A549 (cell line): ENCODE measurements at regions not wholly inside any gene's neighbourhood (a gene's known extent, or its start where the extent isn't known, plus 50 kb on each side); places are given as distances from the start of the nearest gene placed in this dataset.

Source experiments
- ATAC-seq, 2 experiments: fragments of 200-7000 bp in 1 of 2; fragments of >200 bp in 1 of 2; cut with Nextera tagmentation in 1 of 2; cut with Tn5 transposase in 1 of 2; 3 replicates each; pipeline versions ENCODE4 v1.8.0 to v1.9.1; 2018 to 2020; ENCODE audit warnings: mild to moderate bottlenecking in 1 of 2, moderate library complexity in 1 of 2
- CTCF ChIA-PET: fragments of 300-600 bp; sonication (Branson Sonifier 250); formaldehyde crosslinking; extraction: SDS; loops from one replicate; lab custom pipeline; 2021; ENCODE audit warnings: antibody characterized with exemption, inconsistent platforms; lab: Yijun Ruan, JAX
- POLR2A ChIA-PET: fragments of 350-600 bp; formaldehyde crosslinking; extraction: SDS; loops from one replicate; lab custom pipeline; 2021; ENCODE audit warnings: antibody characterized with exemption, inconsistent platforms; lab: Yijun Ruan, JAX
- DNase-seq, 2 experiments: peaks; one replicate each; pipeline versions ENCODE4 v3.0.0 to v3.0.0-alpha.2; 2011 to 2016; ENCODE audit warnings: low read depth in 1 of 2, low spot score in 1 of 2
- FAIRE-seq: peaks from 2 replicates; lab custom pipeline; 2011; peaks lifted over from hg19 to GRCh38; lab: Jason Lieb, UNC
- H3K27ac ChIP-seq, 2 experiments: fragments of >200 bp; sonication (Bioruptor Twin); formaldehyde crosslinking; 3 replicates each; pipeline ENCODE4 v1.5.1; 2016 to 2017
- H3K4me1 ChIP-seq: fragments of >200 bp; sonication (Bioruptor Twin); formaldehyde crosslinking; 3 replicates; pipeline ENCODE4 v1.6.1; 2016
- H3K4me2 ChIP-seq: fragments of >200 bp; sonication (Bioruptor Twin); formaldehyde crosslinking; 3 replicates; pipeline ENCODE4 v1.6.1; 2016
- H3K4me3 ChIP-seq: fragments of >200 bp; sonication (Bioruptor Twin); formaldehyde crosslinking; 3 replicates; pipeline ENCODE4 v1.5.1; 2016
- H3K9me3 ChIP-seq: fragments of >200 bp; sonication (Bioruptor Twin); formaldehyde crosslinking; 3 replicates; pipeline ENCODE4 v1.6.1; 2016
- CBX2 ChIP-seq: fragments of 200-600 bp; sonication (generic); IDR thresholded peaks from 2 replicates; pipeline ENCODE4 v1.6.1; 2016; ENCODE audit warnings: low read depth, mild to moderate bottlenecking, borderline replicate concordance
- CBX8 ChIP-seq: fragments of 200-600 bp; sonication (generic); IDR thresholded peaks from 2 replicates; pipeline ENCODE4 v1.6.1; 2016
- CHD4 ChIP-seq: fragments of 200-600 bp; sonication (generic); IDR thresholded peaks from 2 replicates; pipeline ENCODE4 v1.6.1; 2016; ENCODE audit warnings: antibody characterized with exemption, mild to moderate bottlenecking, borderline replicate concordance
- ESRRA ChIP-seq: fragments of 150-350 bp; IDR thresholded peaks from 2 replicates; pipeline ENCODE4 v1.6.1; 2014; ENCODE audit warnings: mild to moderate bottlenecking, low read length, borderline replicate concordance
- FOSB ChIP-seq: fragments of 250-450 bp; sonication (Bioruptor Pico); IDR thresholded peaks from 2 replicates; pipeline ENCODE4 v1.5.0; 2020; ENCODE audit warnings: mild to moderate bottlenecking, moderate library complexity
- FOSL2 ChIP-seq, 2 experiments: fragments of 450-650 bp in 1 of 2; fragments of >200 bp in 1 of 2; sonication (Bioruptor Twin) in 1 of 2; formaldehyde crosslinking; IDR thresholded peaks; 2 replicates each; pipeline versions ENCODE4 v1.5.0 to v1.6.1; 2016 to 2020; ENCODE audit warnings: mild to moderate bottlenecking in 1 of 2, moderate library complexity in 1 of 2
- HDAC2 ChIP-seq: fragments of 200-600 bp; sonication (generic); IDR thresholded peaks from 2 replicates; pipeline ENCODE4 v1.6.1; 2016
- HEYL ChIP-seq: fragments of 250-450 bp; sonication (Bioruptor Pico); IDR thresholded peaks from 2 replicates; pipeline ENCODE4 v1.8.0; 2021; ENCODE audit warnings: mild to moderate bottlenecking, moderate library complexity
- HOXA7 ChIP-seq: fragments of 250-450 bp; sonication (Bioruptor Pico); IDR thresholded peaks from 2 replicates; pipeline ENCODE4 v1.5.0; 2020; ENCODE audit warnings: mild to moderate bottlenecking, moderate library complexity
- HOXB13 ChIP-seq: fragments of 250-450 bp; sonication (Bioruptor Pico); IDR thresholded peaks from 2 replicates; pipeline ENCODE4 v1.5.0; 2020; ENCODE audit warnings: low read depth, mild to moderate bottlenecking, moderate library complexity
- JUN ChIP-seq, 2 experiments: fragments of >200 bp; sonication (Bioruptor Twin); formaldehyde crosslinking; IDR thresholded peaks; 2 replicates in 1 of 2; 3 replicates in 1 of 2; pipeline ENCODE4 v1.6.1; 2016 to 2017
- KDM1A ChIP-seq: fragments of 200-600 bp; sonication (generic); IDR thresholded peaks from 2 replicates; pipeline ENCODE4 v1.6.1; 2016; ENCODE audit warnings: low read depth, mild to moderate bottlenecking
- MYC ChIP-seq: IDR thresholded peaks from 2 replicates; pipeline ENCODE4 v1.6.1; 2012; ENCODE audit warnings: mild to moderate bottlenecking, inconsistent platforms, low read length, improper control_type of control experiment, borderline replicate concordance
- POLR2AphosphoS2 ChIP-seq: conservative IDR thresholded peaks from 2 replicates; pipeline ENCODE4 v1.6.1; 2012; ENCODE audit warnings: low read length, improper control_type of control experiment, inconsistent platforms
- TFCP2L1 ChIP-seq: fragments of 250-450 bp; sonication (Bioruptor Pico); IDR thresholded peaks from 2 replicates; pipeline ENCODE4 v1.5.0; 2021; ENCODE audit warnings: mild to moderate bottlenecking
- TP53 ChIP-seq: fragments of 250-450 bp; sonication (Bioruptor Pico); IDR thresholded peaks from 2 replicates; pipeline ENCODE4 v1.5.0; 2021; ENCODE audit warnings: mild to moderate bottlenecking, moderate library complexity
- ZC3H11A ChIP-seq: fragments of 450-650 bp; IDR thresholded peaks from 2 replicates; pipeline ENCODE4 v1.6.1; 2014; ENCODE audit warnings: antibody characterized with exemption, mild to moderate bottlenecking
- ZFP36 ChIP-seq: fragments of 450-650 bp; IDR thresholded peaks from 2 replicates; pipeline ENCODE4 v1.6.1; 2014; ENCODE audit warnings: borderline replicate concordance; ENCODE audit not compliant: partially characterized antibody
- ZNF302 ChIP-seq: fragments of 250-450 bp; sonication (Bioruptor Pico); IDR thresholded peaks from 2 replicates; pipeline ENCODE4 v1.9.0; 2021; ENCODE audit warnings: inconsistent platforms, mild to moderate bottlenecking, moderate library complexity
- WGBS: methylation state at CpG from one replicate; pipeline ENCODE4 v1.1.6; 2017; ENCODE audit errors: missing lambda C conversion rate; 5-methylcytosine and 5-hydroxymethylcytosine counted together
- TF ChIP-seq, protein P1 (sequence below): fragments of 200-600 bp; sonication (generic); IDR thresholded peaks from 2 replicates; pipeline ENCODE4 v1.6.1; 2016; ENCODE audit warnings: antibody characterized with exemption, mild to moderate bottlenecking, moderate library complexity
- TF ChIP-seq, protein P2 (sequence below): IDR thresholded peaks from 2 replicates; pipeline ENCODE4 v1.6.1; 2012; ENCODE audit warnings: low read depth, borderline replicate concordance
- TF ChIP-seq, protein P3 (sequence below): fragments of >200 bp; sonication (Bioruptor Twin); formaldehyde crosslinking; IDR thresholded peaks from 3 replicates; pipeline ENCODE4 v1.6.1; 2016
- TF ChIP-seq, protein P4 (sequence below): fragments of >200 bp; sonication (Bioruptor Twin); formaldehyde crosslinking; IDR thresholded peaks from 2 replicates; pipeline ENCODE4 v1.6.1; 2016

DNA sequence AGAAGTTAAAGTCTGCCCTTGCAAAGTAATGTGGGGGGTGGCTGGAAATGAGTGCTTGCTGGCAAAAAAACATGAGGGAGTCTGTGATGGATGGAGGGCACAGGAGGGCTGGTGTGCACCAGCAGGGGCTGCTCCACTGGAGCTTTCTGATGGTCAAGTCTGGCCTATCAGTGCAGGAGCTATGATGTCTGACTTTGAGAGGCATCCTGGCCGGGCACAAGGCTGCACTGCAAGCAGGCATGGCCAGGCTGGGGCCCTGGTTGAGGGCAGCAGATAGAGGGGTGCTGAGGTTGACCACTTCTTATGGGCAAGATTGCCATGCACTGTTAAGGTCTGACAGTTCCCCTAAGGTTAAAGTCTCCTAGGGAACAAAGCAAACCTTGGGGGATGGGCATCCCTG lies 1140.2 kb downstream of the FAM133A start:
- ChIA-PET CTCF (no interaction called here), POLR2A (no interaction called here)
- no peak for ATAC-seq
- 17% methylated on average over 1 of the region's 1 CpG for WGBS
- FAIRE-seq, result no peak
- Histone ChIP-seq H3K27ac (no peak overlapping the region), H3K4me3 (no peak overlapping the region), H3K4me2 (no peak overlapping the region), H3K4me1 (no peaks in the 10 kb centered on the region), H3K9me3 (no peaks in the 10 kb centered on the region)
- TF ChIP-seq ESRRA, result no peak
- TF ChIP-seq, protein P1, sequence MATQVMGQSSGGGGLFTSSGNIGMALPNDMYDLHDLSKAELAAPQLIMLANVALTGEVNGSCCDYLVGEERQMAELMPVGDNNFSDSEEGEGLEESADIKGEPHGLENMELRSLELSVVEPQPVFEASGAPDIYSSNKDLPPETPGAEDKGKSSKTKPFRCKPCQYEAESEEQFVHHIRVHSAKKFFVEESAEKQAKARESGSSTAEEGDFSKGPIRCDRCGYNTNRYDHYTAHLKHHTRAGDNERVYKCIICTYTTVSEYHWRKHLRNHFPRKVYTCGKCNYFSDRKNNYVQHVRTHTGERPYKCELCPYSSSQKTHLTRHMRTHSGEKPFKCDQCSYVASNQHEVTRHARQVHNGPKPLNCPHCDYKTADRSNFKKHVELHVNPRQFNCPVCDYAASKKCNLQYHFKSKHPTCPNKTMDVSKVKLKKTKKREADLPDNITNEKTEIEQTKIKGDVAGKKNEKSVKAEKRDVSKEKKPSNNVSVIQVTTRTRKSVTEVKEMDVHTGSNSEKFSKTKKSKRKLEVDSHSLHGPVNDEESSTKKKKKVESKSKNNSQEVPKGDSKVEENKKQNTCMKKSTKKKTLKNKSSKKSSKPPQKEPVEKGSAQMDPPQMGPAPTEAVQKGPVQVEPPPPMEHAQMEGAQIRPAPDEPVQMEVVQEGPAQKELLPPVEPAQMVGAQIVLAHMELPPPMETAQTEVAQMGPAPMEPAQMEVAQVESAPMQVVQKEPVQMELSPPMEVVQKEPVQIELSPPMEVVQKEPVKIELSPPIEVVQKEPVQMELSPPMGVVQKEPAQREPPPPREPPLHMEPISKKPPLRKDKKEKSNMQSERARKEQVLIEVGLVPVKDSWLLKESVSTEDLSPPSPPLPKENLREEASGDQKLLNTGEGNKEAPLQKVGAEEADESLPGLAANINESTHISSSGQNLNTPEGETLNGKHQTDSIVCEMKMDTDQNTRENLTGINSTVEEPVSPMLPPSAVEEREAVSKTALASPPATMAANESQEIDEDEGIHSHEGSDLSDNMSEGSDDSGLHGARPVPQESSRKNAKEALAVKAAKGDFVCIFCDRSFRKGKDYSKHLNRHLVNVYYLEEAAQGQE, result no peak
- TF ChIP-seq, protein P2, sequence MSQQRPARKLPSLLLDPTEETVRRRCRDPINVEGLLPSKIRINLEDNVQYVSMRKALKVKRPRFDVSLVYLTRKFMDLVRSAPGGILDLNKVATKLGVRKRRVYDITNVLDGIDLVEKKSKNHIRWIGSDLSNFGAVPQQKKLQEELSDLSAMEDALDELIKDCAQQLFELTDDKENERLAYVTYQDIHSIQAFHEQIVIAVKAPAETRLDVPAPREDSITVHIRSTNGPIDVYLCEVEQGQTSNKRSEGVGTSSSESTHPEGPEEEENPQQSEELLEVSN, result no peak
- no peak for TF ChIP-seq CHD4
- TF ChIP-seq HOXA7 (CRISPR knock-in tag), result no peak
- no peak for TF ChIP-seq ZFP36
- DNase-seq, result no peak

GRCh38 chrX:94830717-94831116 lies 1156.7 kb downstream of the FAM133A start:
- WGBS, result 14% methylated on average over 2 of the region's 2 CpGs
- POLR2A ChIA-PET, result no interaction called here
- Histone ChIP-seq H3K4me3 (no peak overlapping the region), H3K4me2 (no peak overlapping the region), H3K9me3 (no peaks in the 10 kb centered on the region), H3K4me1 (no peaks in the 10 kb centered on the region), H3K27ac (no peak overlapping the region)
- CTCF ChIA-PET, result no interaction called here
- FAIRE-seq (peak; percentile 23), DNase-seq (no peak), ATAC-seq (no peak)
- TF ChIP-seq JUN (IDR thresholded peaks at IDR 0.05) (no peak), HEYL (CRISPR knock-in tag) (no peak), HOXB13 (CRISPR knock-in tag) (no peak), CBX2 (no peak), FOSL2 (IDR thresholded peaks at IDR 0.05) (no peak), FOSL2 (CRISPR knock-in tag; IDR thresholded peaks at IDR 0.05) (no peak), CBX8 (no peak), TFCP2L1 (CRISPR knock-in tag) (no peak), KDM1A (no peak), HDAC2 (no peak), MYC (no peak), ZC3H11A (no peak), ZNF302 (no peak), FOSB (CRISPR knock-in tag) (no peak), POLR2AphosphoS2 (no peak), TP53 (CRISPR knock-in tag) (no peak)
- TF ChIP-seq, protein P3, sequence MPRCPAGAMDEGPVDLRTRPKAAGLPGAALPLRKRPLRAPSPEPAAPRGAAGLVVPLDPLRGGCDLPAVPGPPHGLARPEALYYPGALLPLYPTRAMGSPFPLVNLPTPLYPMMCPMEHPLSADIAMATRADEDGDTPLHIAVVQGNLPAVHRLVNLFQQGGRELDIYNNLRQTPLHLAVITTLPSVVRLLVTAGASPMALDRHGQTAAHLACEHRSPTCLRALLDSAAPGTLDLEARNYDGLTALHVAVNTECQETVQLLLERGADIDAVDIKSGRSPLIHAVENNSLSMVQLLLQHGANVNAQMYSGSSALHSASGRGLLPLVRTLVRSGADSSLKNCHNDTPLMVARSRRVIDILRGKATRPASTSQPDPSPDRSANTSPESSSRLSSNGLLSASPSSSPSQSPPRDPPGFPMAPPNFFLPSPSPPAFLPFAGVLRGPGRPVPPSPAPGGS, result no peak
- TF ChIP-seq, protein P1, result no peak
- TF ChIP-seq, protein P4, sequence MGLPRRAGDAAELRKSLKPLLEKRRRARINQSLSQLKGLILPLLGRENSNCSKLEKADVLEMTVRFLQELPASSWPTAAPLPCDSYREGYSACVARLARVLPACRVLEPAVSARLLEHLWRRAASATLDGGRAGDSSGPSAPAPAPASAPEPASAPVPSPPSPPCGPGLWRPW, result no peak
